Prostate gland (tissue), 2 donors: ENCODE measurements at regions not wholly inside any gene's neighbourhood (a gene's known extent, or its start where the extent isn't known, plus 50 kb on each side); places are given as distances from the start of the nearest gene placed in this dataset.
"Not testable (repeated sequence)": the region's sequence is repeated elsewhere in the genome, so short reads cannot be mapped to it uniquely, and the experiment has no call there.

Source experiments
- DNase-seq: peaks from one replicate; pipeline ENCODE4 v3.0.0-alpha.2; 2019; ENCODE audit warnings: low spot score
- H3K27ac ChIP-seq, 2 donors: fragments of 200-600 bp; sonication (generic); 2 replicates each; pipeline ENCODE4 v1.5.1; 2017 to 2019
- H3K27me3 ChIP-seq: fragments of 200-600 bp; sonication (generic); replicated peaks from 2 replicates; pipeline ENCODE4 v1.5.1; 2019; ENCODE audit not compliant: insufficient read depth
- H3K36me3 ChIP-seq, 2 donors: fragments of 200-600 bp; sonication (generic); 1 replicate in 1 of 2; 2 replicates in 1 of 2; pipeline versions ENCODE4 v1.5.1 to v1.8.1; 2017 to 2019
- H3K4me1 ChIP-seq: fragments of 200-600 bp; sonication (generic); replicated peaks from 2 replicates; pipeline ENCODE4 v1.5.1; 2019
- H3K4me3 ChIP-seq, 2 donors: fragments of 200-600 bp; sonication (generic); 2 replicates each; pipeline ENCODE4 v1.5.1; 2017 to 2019
- H3K9me3 ChIP-seq: fragments of 200-600 bp; sonication (generic); 2 replicates; pipeline ENCODE4 v1.5.1; 2017
- CTCF ChIP-seq, 4 experiments: fragments of 200-600 bp in 2 of 4; fragments of 450-650 bp in 2 of 4; sonication (generic) in 2 of 4; IDR thresholded peaks; 1 replicate in 3 of 4; 2 replicates in 1 of 4; pipeline ENCODE4 v1.5.1; 2016 to 2019; ENCODE audit warnings: antibody characterized with exemption in 4 of 4, mild to moderate bottlenecking in 2 of 4, moderate library complexity in 2 of 4
- POLR2A ChIP-seq: fragments of 450-650 bp; IDR thresholded peaks from one replicate; pipeline ENCODE4 v1.6.1; 2016; ENCODE audit warnings: antibody characterized with exemption, mild to moderate bottlenecking
- POLR2AphosphoS5 ChIP-seq: sonication (generic); formaldehyde crosslinking; IDR thresholded peaks from one replicate; pipeline ENCODE4 v1.6.1; 2017; ENCODE audit warnings: antibody characterized with exemption
- WGBS: methylation state at CpG from one replicate; pipeline ENCODE4 v1.1.5; 2018; 5-methylcytosine and 5-hydroxymethylcytosine counted together
- intact Hi-C: fragments of 100-400 bp; cut with DNase I; formaldehyde crosslinking; loops from one replicate; pipeline ENCODE4 v1.14.2; 2022

GRCh38 chr14:41423503-41423902 lies 183.2 kb upstream of the LRFN5 start:
- no peaks in the 10 kb centered on the region for H3K9me3 ChIP-seq
- H3K36me3 ChIP-seq, result no peaks in the 10 kb centered on the region
- no peak overlapping the region for H3K4me3 ChIP-seq
- DNase-seq, result no peak
- intact Hi-C loops, result no loop called here
- 94% methylated on average over 3 of the region's 3 CpGs for WGBS
- no peaks in the 10 kb centered on the region for H3K4me1 ChIP-seq
- H3K27me3 ChIP-seq, result no peaks in the 10 kb centered on the region
- no peak overlapping the region for H3K27ac ChIP-seq
- TF ChIP-seq CTCF (IDR thresholded peaks at IDR 0.05), result no peak
- TF ChIP-seq POLR2A, result no peak
- TF ChIP-seq POLR2AphosphoS5, result no peak

- WGBS, result 89% methylated on average over 6 of the region's 6 CpGs
- H3K4me3 ChIP-seq, DNase-seq, intact Hi-C loops, H3K9me3 ChIP-seq, H3K27ac ChIP-seq, H3K27me3 ChIP-seq, H3K4me1 ChIP-seq, H3K36me3 ChIP-seq: not testable (repeated sequence)
These were observed 185.4 kb upstream of the LRFN5 start for GRCh38 chr14:41421308-41421707.

- intact Hi-C loops, result no loop called here
- H3K27ac ChIP-seq, result no peak overlapping the region
- WGBS, result 92% methylated on average over 4 of the region's 4 CpGs
- H3K9me3 ChIP-seq, result no peaks in the 10 kb centered on the region
- TF ChIP-seq POLR2A, result no peak
- no peak for TF ChIP-seq CTCF (IDR thresholded peaks at IDR 0.05)
- TF ChIP-seq POLR2AphosphoS5, result no peak
- no peaks in the 10 kb centered on the region for H3K36me3 ChIP-seq
- DNase-seq, result no peak
- H3K4me1 ChIP-seq, result no peaks in the 10 kb centered on the region
- H3K4me3 ChIP-seq, result no peak overlapping the region
- no peaks in the 10 kb centered on the region for H3K27me3 ChIP-seq
These were observed 187.0 kb upstream of the LRFN5 start for GRCh38 chr14:41419709-41420108.

- no peaks in the 10 kb centered on the region for H3K9me3 ChIP-seq
- no peak for DNase-seq
- no peak overlapping the region for H3K4me3 ChIP-seq
- no peak overlapping the region for H3K27ac ChIP-seq
- no peak for TF ChIP-seq POLR2AphosphoS5
- no peak for TF ChIP-seq CTCF (IDR thresholded peaks at IDR 0.05)
- no peak for TF ChIP-seq POLR2A
- H3K36me3 ChIP-seq, result no peaks in the 10 kb centered on the region
- H3K27me3 ChIP-seq, result no peaks in the 10 kb centered on the region
- no peaks in the 10 kb centered on the region for H3K4me1 ChIP-seq
- WGBS, result 66% methylated on average over 5 of the region's 5 CpGs
- intact Hi-C loops, result no loop called here
These were observed 187.8 kb upstream of the LRFN5 start for GRCh38 chr14:41418851-41419250.

GRCh38 chr14:41409806-41410205 lies 196.9 kb upstream of the LRFN5 start:
- no peaks in the 10 kb centered on the region for H3K4me1 ChIP-seq
- no peak for TF ChIP-seq POLR2AphosphoS5
- TF ChIP-seq CTCF (IDR thresholded peaks at IDR 0.05), result no peak
- TF ChIP-seq POLR2A, result no peak
- intact Hi-C loops, result no loop called here
- no peaks in the 10 kb centered on the region for H3K9me3 ChIP-seq
- no peak for DNase-seq
- no peak overlapping the region for H3K27ac ChIP-seq
- H3K36me3 ChIP-seq, result no peaks in the 10 kb centered on the region
- no peak overlapping the region for H3K4me3 ChIP-seq
- H3K27me3 ChIP-seq, result no peaks in the 10 kb centered on the region

- intact Hi-C loops, result no loop called here
- Histone ChIP-seq H3K4me3 (no peak overlapping the region), H3K27me3 (no peaks in the 10 kb centered on the region), H3K36me3 (no peaks in the 10 kb centered on the region), H3K27ac (no peak overlapping the region), H3K9me3 (no peaks in the 10 kb centered on the region), H3K4me1 (no peaks in the 10 kb centered on the region)
- no peak for TF ChIP-seq POLR2A
- TF ChIP-seq CTCF (IDR thresholded peaks at IDR 0.05), result no peak
- TF ChIP-seq POLR2AphosphoS5, result no peak
- DNase-seq, result no peak
These were observed 202.6 kb upstream of the LRFN5 start for GRCh38 chr14:41404126-41404525.
